GM19193 (cell line): ENCODE measurements at regions not wholly inside any gene's neighbourhood (a gene's known extent, or its start where the extent isn't known, plus 50 kb on each side); places are given as distances from the start of the nearest gene placed in this dataset.

Experiments
- POLR2A ChIP-seq: IDR thresholded peaks from 4 replicates; pipeline ENCODE4 v1.6.1; 2011; ENCODE audit not compliant: insufficient read depth, insufficient read length; ENCODE audit errors: extremely low read depth

- TF ChIP-seq POLR2A = no peak
Measured at GRCh38 chr16:14384745-14385144, 245.3 kb downstream of the PARN start.

- no peak for TF ChIP-seq POLR2A
Measured at GRCh38 chr16:14378689-14379467, 251.2 kb downstream of the PARN start.

- no peak for TF ChIP-seq POLR2A
Measured at GRCh38 chr16:14378131-14378551, 251.9 kb downstream of the PARN start.

- no peak for TF ChIP-seq POLR2A
Measured at GRCh38 chr16:14377326-14377725, 252.7 kb downstream of the PARN start.

- TF ChIP-seq POLR2A = no peak
Measured at GRCh38 chr16:14375132-14375491, 254.9 kb downstream of the PARN start.

GRCh38 chr16:14374451-14375131 lies 255.5 kb downstream of the PARN start:
- no peak for TF ChIP-seq POLR2A

- no peak for TF ChIP-seq POLR2A
Measured at GRCh38 chr16:14373896-14374295, 256.2 kb downstream of the PARN start.

- no peak for TF ChIP-seq POLR2A
Measured at GRCh38 chr16:14373406-14373805, 256.7 kb downstream of the PARN start.

GRCh38 chr16:14372471-14372870 lies 257.6 kb downstream of the PARN start:
- no peak for TF ChIP-seq POLR2A

- no peak for TF ChIP-seq POLR2A
Measured at GRCh38 chr16:14371778-14372431, 258.2 kb downstream of the PARN start.

GRCh38 chr16:14370736-14371234 lies 259.3 kb downstream of the PARN start:
- no peak for TF ChIP-seq POLR2A

- no peak for TF ChIP-seq POLR2A
Measured at GRCh38 chr16:14369734-14370598, 260.1 kb downstream of the PARN start.

- TF ChIP-seq POLR2A = no peak
Measured at GRCh38 chr16:14368399-14368798, 261.7 kb downstream of the PARN start.

- no peak for TF ChIP-seq POLR2A
Measured at GRCh38 chr16:14366974-14367707, 262.9 kb downstream of the PARN start.

- no peak for TF ChIP-seq POLR2A
Measured at GRCh38 chr16:14366447-14366846, 263.6 kb downstream of the PARN start.
